Endothelial cell of umbilical vein (primary cell): ENCODE measurements at regions not wholly inside any gene's neighbourhood (a gene's known extent, or its start where the extent isn't known, plus 50 kb on each side); places are given as distances from the start of the nearest gene placed in this dataset.

Experiments
- BruUV-seq: library from RNA; stranded (reverse); fragments of 400-500 nt; replicated peaks from 2 replicates; lab custom pipeline; 2021; lab: Mats Ljungman, UMichigan
- CTCF ChIA-PET: fragments of 300-600, 350-600 bp; sonication (Branson Sonifier 250); formaldehyde crosslinking; loops from one replicate; lab custom pipeline; 2021; ENCODE audit warnings: antibody characterized with exemption, inconsistent platforms; lab: Charles Lee
- POLR2A ChIA-PET: fragments of 300-600, 350-600 bp; sonication (Branson Sonifier 250); formaldehyde crosslinking; loops from one replicate; lab custom pipeline; 2021; ENCODE audit warnings: antibody characterized with exemption, inconsistent platforms; lab: Charles Lee
- DNase-seq: peaks from one replicate; pipeline ENCODE4 v3.0.0-alpha.2; 2011; ENCODE audit warnings: low read depth, low spot score
- FAIRE-seq: peaks from 2 replicates; lab custom pipeline; 2011; peaks lifted over from hg19 to GRCh38; lab: Jason Lieb, UNC
- H2AFZ ChIP-seq: 2 replicates; pipeline ENCODE4 v1.6.0; 2012; ENCODE audit warnings: low read depth, low read length, control low read depth, inconsistent platforms
- H3K27ac ChIP-seq: 2 replicates; pipeline ENCODE4 v1.5.1; 2011; ENCODE audit warnings: low read depth, mild to moderate bottlenecking, control low read depth, low read length, moderate library complexity; ENCODE audit not compliant: insufficient read depth
- H3K27me3 ChIP-seq, 2 experiments: 2 replicates each; pipeline versions ENCODE4 v1.6.0 to v1.6.1; 2011; ENCODE audit warnings: low read length in 2 of 2, mixed read lengths in 1 of 2; ENCODE audit not compliant: control insufficient read depth in 2 of 2, insufficient read depth in 2 of 2
- H3K36me3 ChIP-seq, 2 experiments: 2 replicates in 1 of 2; 3 replicates in 1 of 2; pipeline ENCODE4 v1.5.1; 2011; ENCODE audit warnings: low read length in 2 of 2, mild to moderate bottlenecking in 1 of 2, moderate library complexity in 1 of 2; ENCODE audit not compliant: control insufficient read depth in 2 of 2, insufficient read depth in 2 of 2; ENCODE audit errors: extremely low read depth in 1 of 2
- H3K4me1 ChIP-seq: 3 replicates; pipeline ENCODE4 v1.5.1; 2011; ENCODE audit warnings: mild to moderate bottlenecking, low read length; ENCODE audit not compliant: control insufficient read depth, insufficient read depth; ENCODE audit errors: extremely low read depth
- H3K4me2 ChIP-seq: 2 replicates; pipeline ENCODE4 v1.6.1; 2011; ENCODE audit warnings: low read length, control low read depth, mixed read lengths; ENCODE audit not compliant: insufficient read depth
- H3K4me3 ChIP-seq, 3 experiments: fragments of 200-600 bp in 1 of 3; sonication (generic), shearing (Covaris generic) in 1 of 3; replicated peaks in 1 of 3; 2 replicates each; pipeline ENCODE4 v1.5.1; 2011 to 2016; ENCODE audit warnings: control low read depth in 3 of 3, low read length in 3 of 3, mild to moderate bottlenecking in 2 of 3, inconsistent platforms in 1 of 3, low read depth in 1 of 3, moderate library complexity in 1 of 3; ENCODE audit not compliant: insufficient read depth in 1 of 3
- H3K79me2 ChIP-seq: 2 replicates; pipeline ENCODE4 v1.6.0; 2012; ENCODE audit warnings: low read length, inconsistent platforms; ENCODE audit not compliant: control insufficient read depth, insufficient read depth
- H3K9ac ChIP-seq: replicated peaks from 2 replicates; pipeline ENCODE3; 2011; ENCODE audit warnings: low read length, control low read depth; ENCODE audit not compliant: insufficient read depth; ENCODE audit errors: extremely low read depth
- H3K9me1 ChIP-seq: replicated peaks from 3 replicates; pipeline ENCODE4 v1.6.0; 2011; ENCODE audit warnings: mild to moderate bottlenecking, low read length; ENCODE audit not compliant: control insufficient read depth, insufficient read depth; ENCODE audit errors: extremely low read depth
- H3K9me3 ChIP-seq: replicated peaks from 2 replicates; pipeline ENCODE4 v1.5.1; 2012; ENCODE audit warnings: low read length, inconsistent platforms; ENCODE audit not compliant: control insufficient read depth, insufficient read depth
- H4K20me1 ChIP-seq: replicated peaks from 2 replicates; pipeline ENCODE3; 2011; ENCODE audit warnings: mild to moderate bottlenecking, low read length; ENCODE audit not compliant: control insufficient read depth, insufficient read depth; ENCODE audit errors: extremely low read depth
- EZH2 ChIP-seq: IDR thresholded peaks from 2 replicates; pipeline ENCODE4 v1.6.1; 2012; ENCODE audit warnings: borderline replicate concordance, low read depth, mild to moderate bottlenecking, moderate library complexity, low read length, inconsistent platforms; ENCODE audit not compliant: severe bottlenecking
- FOS ChIP-seq: IDR thresholded peaks from 2 replicates; pipeline ENCODE4 v1.6.1; 2011; ENCODE audit warnings: mild to moderate bottlenecking, low read length, moderate library complexity, borderline replicate concordance; ENCODE audit not compliant: insufficient read depth
- GATA2 ChIP-seq: IDR thresholded peaks from 2 replicates; pipeline ENCODE4 v1.7.0; 2011; ENCODE audit warnings: low read depth, mild to moderate bottlenecking, moderate library complexity, mixed read lengths, low read length; ENCODE audit not compliant: insufficient read length, insufficient read depth
- JUN ChIP-seq: IDR thresholded peaks from 2 replicates; pipeline ENCODE4 v1.6.1; 2011; ENCODE audit warnings: borderline replicate concordance, low read depth; ENCODE audit not compliant: insufficient read length, insufficient read depth
- MYC ChIP-seq: IDR thresholded peaks from one replicate; pipeline ENCODE4 v1.6.1; 2011; ENCODE audit warnings: mild to moderate bottlenecking, low read depth, low read length
- POLR2A ChIP-seq: IDR thresholded peaks from 2 replicates; pipeline ENCODE4 v1.6.1; 2012; ENCODE audit warnings: low read depth, mild to moderate bottlenecking, control low read depth, low read length
- POLR2AphosphoS5 ChIP-seq: IDR thresholded peaks from 2 replicates; pipeline ENCODE4 v1.6.1; 2012; ENCODE audit warnings: low read depth, mild to moderate bottlenecking, control low read depth, low read length, moderate library complexity; ENCODE audit not compliant: insufficient read depth
- dilution Hi-C: fragments of 300-500 bp; cut with MboI; formaldehyde crosslinking; loops from one replicate; pipeline ENCODE4 v1.15.0; 2019; ENCODE audit warnings: low sequenced_read_pairs; ENCODE audit not compliant: extremely low pct_ligation_motif_present
- intact Hi-C: fragments of 100-400 bp; cut with micrococcal nuclease; formaldehyde crosslinking; loops from one replicate; pipeline ENCODE4 v1.10.0; 2022
- TF ChIP-seq, protein P1 (sequence below), 2 donors: IDR thresholded peaks; 1 replicate in 1 of 2; 2 replicates in 1 of 2; pipeline ENCODE4 v1.5.1; 2011; ENCODE audit warnings: low read length in 2 of 2, mild to moderate bottlenecking in 2 of 2, moderate library complexity in 2 of 2, control low read depth in 1 of 2, inconsistent platforms in 1 of 2, low read depth in 1 of 2; ENCODE audit not compliant: insufficient read depth in 1 of 2; ENCODE audit errors: extremely low read depth in 1 of 2
- TF ChIP-seq, protein P2 (sequence below): IDR thresholded peaks from 2 replicates; pipeline ENCODE4 v1.6.1; 2011; ENCODE audit not compliant: insufficient read depth, insufficient read length

DNA sequence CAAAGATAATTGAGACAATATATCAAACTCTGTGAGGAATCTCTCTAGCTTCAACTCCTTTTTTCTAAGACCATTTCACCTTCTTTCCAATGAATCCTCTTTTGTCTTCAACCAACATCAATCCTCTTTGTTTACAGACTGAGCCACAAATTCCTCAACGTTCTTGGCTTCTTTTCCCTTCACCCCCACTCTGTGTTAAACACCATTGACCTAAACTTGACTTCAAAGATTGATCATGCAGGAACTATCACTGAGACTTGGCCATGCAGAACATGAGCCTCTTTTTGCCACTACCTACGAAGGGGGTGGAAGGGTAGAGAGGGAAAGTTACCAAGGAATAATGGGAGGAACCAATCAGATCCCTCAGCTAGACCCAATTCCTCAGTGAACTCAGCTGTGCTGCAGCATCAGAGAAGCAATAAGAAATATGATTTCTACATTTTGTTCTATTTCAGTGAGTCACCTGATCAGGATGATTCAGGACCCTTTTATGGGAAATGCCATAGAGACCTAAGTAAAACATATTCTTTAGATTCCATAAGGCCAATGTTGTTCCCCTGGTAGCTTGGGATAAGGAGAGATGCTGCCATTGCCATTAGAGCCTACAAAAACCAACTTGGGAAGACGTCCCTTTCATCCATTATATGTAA is 187.7 kb upstream of the RGMB start:
- H3K4me1 ChIP-seq = no peaks in the 10 kb centered on the region

More for the DNA sequence above, 187.7 kb upstream of the RGMB start:
- no peak for TF ChIP-seq POLR2A
- TF ChIP-seq, protein P1, sequence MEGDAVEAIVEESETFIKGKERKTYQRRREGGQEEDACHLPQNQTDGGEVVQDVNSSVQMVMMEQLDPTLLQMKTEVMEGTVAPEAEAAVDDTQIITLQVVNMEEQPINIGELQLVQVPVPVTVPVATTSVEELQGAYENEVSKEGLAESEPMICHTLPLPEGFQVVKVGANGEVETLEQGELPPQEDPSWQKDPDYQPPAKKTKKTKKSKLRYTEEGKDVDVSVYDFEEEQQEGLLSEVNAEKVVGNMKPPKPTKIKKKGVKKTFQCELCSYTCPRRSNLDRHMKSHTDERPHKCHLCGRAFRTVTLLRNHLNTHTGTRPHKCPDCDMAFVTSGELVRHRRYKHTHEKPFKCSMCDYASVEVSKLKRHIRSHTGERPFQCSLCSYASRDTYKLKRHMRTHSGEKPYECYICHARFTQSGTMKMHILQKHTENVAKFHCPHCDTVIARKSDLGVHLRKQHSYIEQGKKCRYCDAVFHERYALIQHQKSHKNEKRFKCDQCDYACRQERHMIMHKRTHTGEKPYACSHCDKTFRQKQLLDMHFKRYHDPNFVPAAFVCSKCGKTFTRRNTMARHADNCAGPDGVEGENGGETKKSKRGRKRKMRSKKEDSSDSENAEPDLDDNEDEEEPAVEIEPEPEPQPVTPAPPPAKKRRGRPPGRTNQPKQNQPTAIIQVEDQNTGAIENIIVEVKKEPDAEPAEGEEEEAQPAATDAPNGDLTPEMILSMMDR (IDR thresholded peaks at IDR 0.05; ENCODE audit: extremely low read depth in 1 of 2, insufficient read depth in 1 of 2, low read depth in 1 of 2, low read length in 2 of 2) = no peak
- TF ChIP-seq, protein P2, sequence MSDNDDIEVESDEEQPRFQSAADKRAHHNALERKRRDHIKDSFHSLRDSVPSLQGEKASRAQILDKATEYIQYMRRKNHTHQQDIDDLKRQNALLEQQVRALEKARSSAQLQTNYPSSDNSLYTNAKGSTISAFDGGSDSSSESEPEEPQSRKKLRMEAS = no peak
- TF ChIP-seq POLR2AphosphoS5 = no peak
- no peak for TF ChIP-seq MYC
- no peak for TF ChIP-seq JUN
- TF ChIP-seq EZH2 = no peak
- TF ChIP-seq GATA2 = no peak
- TF ChIP-seq FOS = no peak
- CTCF ChIA-PET = no interaction called here
- no peaks in the 10 kb centered on the region for H3K79me2 ChIP-seq
- no peak overlapping the region for H3K4me3 ChIP-seq
- H3K27me3 ChIP-seq = no peaks in the 10 kb centered on the region
- no peaks in the 10 kb centered on the region for H4K20me1 ChIP-seq
- no peak for DNase-seq
- dilution Hi-C loops = no loop called here
- no peak overlapping the region for H2AFZ ChIP-seq
- H3K4me2 ChIP-seq = no peak overlapping the region
- no peaks in the 10 kb centered on the region for H3K9me1 ChIP-seq
- no peaks in the 10 kb centered on the region for H3K36me3 ChIP-seq
- H3K27ac ChIP-seq = no peak overlapping the region
- no peaks in the 10 kb centered on the region for H3K9me3 ChIP-seq
- no TSS peak for BruUV-seq
- intact Hi-C loops = no loop called here
- no peak for FAIRE-seq
- POLR2A ChIA-PET = no interaction called here
- H3K9ac ChIP-seq = no peak overlapping the region
